Lower leg skin (tissue), 3 donors: ENCODE measurements at regions not wholly inside any gene's neighbourhood (a gene's known extent, or its start where the extent isn't known, plus 50 kb on each side); places are given as distances from the start of the nearest gene placed in this dataset.
"Not testable (repeated sequence)": the region's sequence is repeated elsewhere in the genome, so short reads cannot be mapped to it uniquely, and the experiment has no call there.

Source experiments
- CTCF ChIP-seq, 3 donors: fragments of 450-650 bp; IDR thresholded peaks; one replicate each; pipeline ENCODE4 v1.5.1; 2016; ENCODE audit warnings: antibody characterized with exemption in 3 of 3, mild to moderate bottlenecking in 3 of 3, moderate library complexity in 2 of 3
- POLR2A ChIP-seq, 2 donors: fragments of 450-650 bp; IDR thresholded peaks; one replicate each; pipeline ENCODE4 v1.6.1; 2016 to 2017; ENCODE audit warnings: antibody characterized with exemption in 2 of 2, mild to moderate bottlenecking in 1 of 2, moderate library complexity in 1 of 2

GRCh38 chr9:64455107-64455648 is 829.8 kb downstream of the FOXD4L5 start:
- TF ChIP-seq POLR2A, CTCF (IDR thresholded peaks at IDR 0.05): not testable (repeated sequence)
